HCT116 (cell line): ENCODE measurements at regions not wholly inside any gene's neighbourhood (a gene's known extent, or its start where the extent isn't known, plus 50 kb on each side); places are given as distances from the start of the nearest gene placed in this dataset.

Experiments
- EZH2 ChIP-seq: fragments of 200-600 bp; sonication (generic); IDR thresholded peaks from 2 replicates; pipeline ENCODE4 v1.6.1; 2017; ENCODE audit warnings: antibody characterized with exemption, mixed run types
- EZH2phosphoT487 ChIP-seq: fragments of 200-600 bp; IDR thresholded peaks from 2 replicates; pipeline ENCODE4 v1.6.1; 2018; ENCODE audit warnings: antibody characterized with exemption, borderline replicate concordance
- POLR2A ChIP-seq: IDR thresholded peaks from 2 replicates; pipeline ENCODE4 v1.7.0; 2011; ENCODE audit warnings: borderline replicate concordance; ENCODE audit not compliant: insufficient read depth, insufficient read length; ENCODE audit errors: extremely low read depth
- POLR2AphosphoS5 ChIP-seq: IDR thresholded peaks from 2 replicates; pipeline ENCODE4 v1.6.1; 2011; ENCODE audit warnings: mild to moderate bottlenecking, low read depth, low read length, moderate library complexity
- RAD21 ChIP-seq: IDR thresholded peaks from 2 replicates; pipeline ENCODE4 v1.6.1; 2012; ENCODE audit warnings: low read depth, mild to moderate bottlenecking
- SIN3A ChIP-seq: IDR thresholded peaks from 2 replicates; pipeline ENCODE4 v1.6.1; 2012; ENCODE audit warnings: low read depth
- TF ChIP-seq, protein P1 (sequence below): IDR thresholded peaks from 2 replicates; pipeline ENCODE4 v1.6.1; 2012
- TF ChIP-seq, protein P2 (sequence below), 3 experiments: fragments of 200-600 bp in 1 of 3; sonication (generic) in 1 of 3; IDR thresholded peaks in 2 of 3; conservative IDR thresholded peaks in 1 of 3; 2 replicates each; pipeline ENCODE4 v1.5.1; 2012 to 2017; ENCODE audit warnings: low read depth in 2 of 3, low read length in 2 of 3, antibody characterized with exemption in 1 of 3, borderline replicate concordance in 1 of 3, control low read depth in 1 of 3, mild to moderate bottlenecking in 1 of 3, mixed read lengths in 1 of 3, mixed run types in 1 of 3, moderate library complexity in 1 of 3; ENCODE audit not compliant: insufficient read depth in 1 of 3
- TF ChIP-seq, protein P3 (sequence below): IDR thresholded peaks from 2 replicates; pipeline ENCODE4 v1.6.1; 2011; ENCODE audit warnings: mild to moderate bottlenecking, low read length, moderate library complexity; ENCODE audit not compliant: insufficient replicate concordance; ENCODE audit errors: extremely low read depth

DNA sequence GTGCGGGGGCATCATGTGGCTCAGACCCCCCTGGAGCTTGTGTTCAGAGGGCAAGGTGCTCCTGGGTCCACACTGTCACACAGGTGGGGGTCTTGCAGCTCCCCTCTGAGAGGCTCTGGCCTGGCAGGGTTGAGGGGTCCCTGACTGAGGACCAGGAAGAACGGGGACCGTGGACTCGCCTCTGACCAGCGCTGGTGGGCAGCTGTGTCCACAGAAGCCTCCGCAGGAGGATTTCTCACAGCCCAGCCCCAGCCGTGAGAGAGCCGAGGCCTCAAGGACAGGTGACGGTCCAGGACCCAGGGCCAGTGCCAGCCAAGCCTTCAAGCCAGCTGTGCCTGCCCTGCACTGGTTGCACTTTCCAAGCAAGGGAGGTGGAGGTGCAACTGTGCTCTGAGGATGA lies 63.5 kb upstream of the TTC34 start:
- TF ChIP-seq SIN3A = no peak
- TF ChIP-seq, protein P1, sequence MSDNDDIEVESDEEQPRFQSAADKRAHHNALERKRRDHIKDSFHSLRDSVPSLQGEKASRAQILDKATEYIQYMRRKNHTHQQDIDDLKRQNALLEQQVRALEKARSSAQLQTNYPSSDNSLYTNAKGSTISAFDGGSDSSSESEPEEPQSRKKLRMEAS = no peak
- TF ChIP-seq, protein P2, sequence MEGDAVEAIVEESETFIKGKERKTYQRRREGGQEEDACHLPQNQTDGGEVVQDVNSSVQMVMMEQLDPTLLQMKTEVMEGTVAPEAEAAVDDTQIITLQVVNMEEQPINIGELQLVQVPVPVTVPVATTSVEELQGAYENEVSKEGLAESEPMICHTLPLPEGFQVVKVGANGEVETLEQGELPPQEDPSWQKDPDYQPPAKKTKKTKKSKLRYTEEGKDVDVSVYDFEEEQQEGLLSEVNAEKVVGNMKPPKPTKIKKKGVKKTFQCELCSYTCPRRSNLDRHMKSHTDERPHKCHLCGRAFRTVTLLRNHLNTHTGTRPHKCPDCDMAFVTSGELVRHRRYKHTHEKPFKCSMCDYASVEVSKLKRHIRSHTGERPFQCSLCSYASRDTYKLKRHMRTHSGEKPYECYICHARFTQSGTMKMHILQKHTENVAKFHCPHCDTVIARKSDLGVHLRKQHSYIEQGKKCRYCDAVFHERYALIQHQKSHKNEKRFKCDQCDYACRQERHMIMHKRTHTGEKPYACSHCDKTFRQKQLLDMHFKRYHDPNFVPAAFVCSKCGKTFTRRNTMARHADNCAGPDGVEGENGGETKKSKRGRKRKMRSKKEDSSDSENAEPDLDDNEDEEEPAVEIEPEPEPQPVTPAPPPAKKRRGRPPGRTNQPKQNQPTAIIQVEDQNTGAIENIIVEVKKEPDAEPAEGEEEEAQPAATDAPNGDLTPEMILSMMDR (IDR thresholded peaks at IDR 0.05 in 2 of 3, conservative IDR thresholded peaks at IDR 0.05 in 1 of 3; ENCODE audit: borderline replicate concordance in 1 of 3, insufficient read depth in 1 of 3, low read depth in 2 of 3, low read length in 2 of 3) = no peak
- TF ChIP-seq EZH2 = no peak
- no peak for TF ChIP-seq POLR2A
- TF ChIP-seq, protein P3, sequence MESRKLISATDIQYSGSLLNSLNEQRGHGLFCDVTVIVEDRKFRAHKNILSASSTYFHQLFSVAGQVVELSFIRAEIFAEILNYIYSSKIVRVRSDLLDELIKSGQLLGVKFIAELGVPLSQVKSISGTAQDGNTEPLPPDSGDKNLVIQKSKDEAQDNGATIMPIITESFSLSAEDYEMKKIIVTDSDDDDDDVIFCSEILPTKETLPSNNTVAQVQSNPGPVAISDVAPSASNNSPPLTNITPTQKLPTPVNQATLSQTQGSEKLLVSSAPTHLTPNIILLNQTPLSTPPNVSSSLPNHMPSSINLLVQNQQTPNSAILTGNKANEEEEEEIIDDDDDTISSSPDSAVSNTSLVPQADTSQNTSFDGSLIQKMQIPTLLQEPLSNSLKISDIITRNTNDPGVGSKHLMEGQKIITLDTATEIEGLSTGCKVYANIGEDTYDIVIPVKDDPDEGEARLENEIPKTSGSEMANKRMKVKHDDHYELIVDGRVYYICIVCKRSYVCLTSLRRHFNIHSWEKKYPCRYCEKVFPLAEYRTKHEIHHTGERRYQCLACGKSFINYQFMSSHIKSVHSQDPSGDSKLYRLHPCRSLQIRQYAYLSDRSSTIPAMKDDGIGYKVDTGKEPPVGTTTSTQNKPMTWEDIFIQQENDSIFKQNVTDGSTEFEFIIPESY = no peak
- no peak for TF ChIP-seq EZH2phosphoT487
- TF ChIP-seq RAD21 = no peak
- no peak for TF ChIP-seq POLR2AphosphoS5
